MM.1S (cell line): ENCODE measurements at regions not wholly inside any gene's neighbourhood (a gene's known extent, or its start where the extent isn't known, plus 50 kb on each side); places are given as distances from the start of the nearest gene placed in this dataset.

Experiments used
- EZH2 ChIP-seq: fragments of 300-600 bp; sonication (generic); optimal IDR thresholded peaks from 2 replicates; pipeline ENCODE3; 2017; ENCODE audit warnings: low read depth, mild to moderate bottlenecking, antibody characterized with exemption, low read length, mixed read lengths
- TF ChIP-seq, protein P1 (sequence below): fragments of 300-600 bp; sonication (generic); IDR thresholded peaks from 2 replicates; pipeline ENCODE4 v1.5.1; 2016; ENCODE audit warnings: antibody characterized with exemption, low read length, mixed read lengths

DNA sequence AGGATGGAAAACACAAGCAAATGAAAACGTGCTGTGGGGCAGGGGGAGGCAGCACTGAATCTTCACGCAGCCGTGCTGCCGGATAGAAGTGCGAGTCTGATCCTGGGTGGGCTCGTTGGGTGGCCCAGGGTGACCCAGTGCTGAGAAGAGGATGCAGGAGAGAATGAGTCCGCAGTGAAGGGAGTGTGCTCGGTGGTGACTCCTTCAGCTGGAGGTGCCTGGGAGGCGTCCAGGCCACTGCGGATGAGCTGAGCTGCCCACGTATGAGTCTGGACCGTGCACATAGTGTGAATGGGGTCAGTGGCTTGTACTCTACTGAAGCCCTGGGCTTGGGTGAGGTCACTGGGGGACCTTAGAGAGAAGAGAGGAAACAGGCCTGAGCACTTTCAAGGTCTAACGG, 190.0 kb upstream of the MGMT start:
- TF ChIP-seq EZH2, result no peak
- TF ChIP-seq, protein P1, sequence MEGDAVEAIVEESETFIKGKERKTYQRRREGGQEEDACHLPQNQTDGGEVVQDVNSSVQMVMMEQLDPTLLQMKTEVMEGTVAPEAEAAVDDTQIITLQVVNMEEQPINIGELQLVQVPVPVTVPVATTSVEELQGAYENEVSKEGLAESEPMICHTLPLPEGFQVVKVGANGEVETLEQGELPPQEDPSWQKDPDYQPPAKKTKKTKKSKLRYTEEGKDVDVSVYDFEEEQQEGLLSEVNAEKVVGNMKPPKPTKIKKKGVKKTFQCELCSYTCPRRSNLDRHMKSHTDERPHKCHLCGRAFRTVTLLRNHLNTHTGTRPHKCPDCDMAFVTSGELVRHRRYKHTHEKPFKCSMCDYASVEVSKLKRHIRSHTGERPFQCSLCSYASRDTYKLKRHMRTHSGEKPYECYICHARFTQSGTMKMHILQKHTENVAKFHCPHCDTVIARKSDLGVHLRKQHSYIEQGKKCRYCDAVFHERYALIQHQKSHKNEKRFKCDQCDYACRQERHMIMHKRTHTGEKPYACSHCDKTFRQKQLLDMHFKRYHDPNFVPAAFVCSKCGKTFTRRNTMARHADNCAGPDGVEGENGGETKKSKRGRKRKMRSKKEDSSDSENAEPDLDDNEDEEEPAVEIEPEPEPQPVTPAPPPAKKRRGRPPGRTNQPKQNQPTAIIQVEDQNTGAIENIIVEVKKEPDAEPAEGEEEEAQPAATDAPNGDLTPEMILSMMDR, result no peak
